C4-2B (cell line): ENCODE measurements at regions not wholly inside any gene's neighbourhood (a gene's known extent, or its start where the extent isn't known, plus 50 kb on each side); places are given as distances from the start of the nearest gene placed in this dataset.

Experiments used
- ZFX ChIP-seq: fragments of 450-650 bp; IDR thresholded peaks from 2 replicates; pipeline ENCODE4 v1.6.1; 2017
- TF ChIP-seq, protein P1 (sequence below): fragments of 450-650 bp; conservative IDR thresholded peaks from 2 replicates; pipeline ENCODE4 v1.5.1; 2017; ENCODE audit warnings: mild to moderate bottlenecking

DNA sequence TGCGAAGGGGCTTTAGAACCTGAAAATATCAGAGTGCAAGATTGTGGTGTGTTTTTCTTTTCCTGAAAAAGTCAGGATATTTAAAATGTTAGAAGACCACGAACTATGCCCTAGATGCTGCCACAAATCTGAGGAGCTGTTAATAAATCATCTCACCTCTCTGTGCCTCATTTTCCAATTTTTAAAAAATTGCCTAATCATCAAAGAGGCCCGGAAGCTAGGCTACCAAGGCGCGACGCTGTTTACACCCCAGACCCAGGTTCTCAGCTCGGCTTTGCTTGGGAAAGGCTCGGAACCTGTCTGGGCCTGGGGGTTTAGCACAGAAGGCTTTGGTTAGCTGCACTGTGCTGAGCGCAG, 409.6 kb downstream of the BCOR start:
- TF ChIP-seq, protein P1, sequence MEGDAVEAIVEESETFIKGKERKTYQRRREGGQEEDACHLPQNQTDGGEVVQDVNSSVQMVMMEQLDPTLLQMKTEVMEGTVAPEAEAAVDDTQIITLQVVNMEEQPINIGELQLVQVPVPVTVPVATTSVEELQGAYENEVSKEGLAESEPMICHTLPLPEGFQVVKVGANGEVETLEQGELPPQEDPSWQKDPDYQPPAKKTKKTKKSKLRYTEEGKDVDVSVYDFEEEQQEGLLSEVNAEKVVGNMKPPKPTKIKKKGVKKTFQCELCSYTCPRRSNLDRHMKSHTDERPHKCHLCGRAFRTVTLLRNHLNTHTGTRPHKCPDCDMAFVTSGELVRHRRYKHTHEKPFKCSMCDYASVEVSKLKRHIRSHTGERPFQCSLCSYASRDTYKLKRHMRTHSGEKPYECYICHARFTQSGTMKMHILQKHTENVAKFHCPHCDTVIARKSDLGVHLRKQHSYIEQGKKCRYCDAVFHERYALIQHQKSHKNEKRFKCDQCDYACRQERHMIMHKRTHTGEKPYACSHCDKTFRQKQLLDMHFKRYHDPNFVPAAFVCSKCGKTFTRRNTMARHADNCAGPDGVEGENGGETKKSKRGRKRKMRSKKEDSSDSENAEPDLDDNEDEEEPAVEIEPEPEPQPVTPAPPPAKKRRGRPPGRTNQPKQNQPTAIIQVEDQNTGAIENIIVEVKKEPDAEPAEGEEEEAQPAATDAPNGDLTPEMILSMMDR, result no peak
- no peak for TF ChIP-seq ZFX
